ENCODE measurements at regions not wholly inside any gene's neighbourhood (a gene's known extent, or its start where the extent isn't known, plus 50 kb on each side); places are given as distances from the start of the nearest gene placed in this dataset.
"Not testable (repeated sequence)": the region's sequence is repeated elsewhere in the genome, so short reads cannot be mapped to it uniquely, and the experiment has no call there.

DNA sequence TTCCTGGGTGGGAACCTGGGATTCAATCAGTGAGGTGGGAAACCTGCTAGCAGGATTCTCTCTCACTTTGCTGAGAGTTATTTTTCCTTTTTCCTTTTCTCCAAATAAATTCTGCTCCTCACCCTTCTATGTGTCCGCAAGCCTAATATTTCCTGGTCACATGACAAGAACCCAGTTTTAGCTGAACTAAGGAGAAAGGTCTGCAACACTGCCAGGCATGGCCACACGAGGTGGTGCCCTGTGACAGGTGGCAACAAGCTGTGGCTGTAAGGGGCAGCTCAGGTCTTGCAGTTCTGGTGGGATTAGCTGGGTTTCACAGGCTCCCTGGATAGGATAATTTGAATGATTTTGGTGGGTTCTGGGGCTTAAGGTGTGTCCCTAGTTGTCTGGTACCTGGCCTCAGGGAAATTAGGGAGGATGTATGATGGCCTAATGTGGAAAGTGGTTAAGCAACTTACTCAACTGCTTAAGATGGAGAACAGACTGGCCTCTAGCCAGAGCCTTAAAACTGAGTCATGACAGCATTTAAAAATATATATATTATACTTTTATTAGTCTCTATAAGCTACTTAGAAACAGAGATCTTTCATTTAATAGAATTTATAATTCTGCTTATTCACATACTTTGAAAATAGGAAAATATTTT, 215.0 kb downstream of the IL15 start:
- no peak overlapping the region for H3K4me3 ChIP-seq (ENCODE audit: low read length)
- H3K9me3 ChIP-seq (ENCODE audit: control insufficient read depth, low read length), result peaks cover 4% of the 10 kb centered on the region
- DNase-seq (ENCODE audit: low read depth), result peak; percentile 2
- no peaks in the 10 kb centered on the region for H3K27me3 ChIP-seq (replicated peaks; ENCODE audit: control insufficient read depth, insufficient read depth, low read length)
- H3K4me1 ChIP-seq (ENCODE audit: control insufficient read depth, insufficient read depth, low read length), result peaks cover 13% of the 10 kb centered on the region
- H3K36me3 ChIP-seq (ENCODE audit: control insufficient read depth, insufficient read depth, low read length, severe bottlenecking), result no peaks in the 10 kb centered on the region
- no peak overlapping the region for H3K9ac ChIP-seq (ENCODE audit: low read length)

GRCh38 chr4:141853091-141853764, 216.8 kb downstream of the IL15 start:
- peaks cover 4% of the 10 kb centered on the region for H3K9me3 ChIP-seq (ENCODE audit: control insufficient read depth, low read length)
- H3K27me3 ChIP-seq (replicated peaks; ENCODE audit: control insufficient read depth, insufficient read depth, low read length), result no peaks in the 10 kb centered on the region
- H3K4me1 ChIP-seq (ENCODE audit: control insufficient read depth, insufficient read depth, low read length), result peaks cover 13% of the 10 kb centered on the region
- no peak overlapping the region for H3K4me3 ChIP-seq (ENCODE audit: low read length)
- H3K36me3 ChIP-seq (ENCODE audit: control insufficient read depth, insufficient read depth, low read length, severe bottlenecking), result no peaks in the 10 kb centered on the region
- no peak overlapping the region for H3K9ac ChIP-seq (ENCODE audit: low read length)
- DNase-seq (ENCODE audit: low read depth), result peak; percentile 35

- Histone ChIP-seq H3K27me3 (replicated peaks; ENCODE audit: control insufficient read depth, insufficient read depth, low read length) (no peaks in the 10 kb centered on the region), H3K9me3 (ENCODE audit: control insufficient read depth, low read length) (peaks cover 4% of the 10 kb centered on the region), H3K9ac (ENCODE audit: low read length) (no peak overlapping the region), H3K36me3 (ENCODE audit: control insufficient read depth, insufficient read depth, low read length, severe bottlenecking) (no peaks in the 10 kb centered on the region), H3K4me1 (ENCODE audit: control insufficient read depth, insufficient read depth, low read length) (no peaks in the 10 kb centered on the region), H3K4me3 (ENCODE audit: low read length) (no peak overlapping the region)
- DNase-seq (ENCODE audit: low read depth), result peak; percentile 67
These were observed 222.1 kb downstream of the IL15 start for GRCh38 chr4:141858437-141858836.

DNA sequence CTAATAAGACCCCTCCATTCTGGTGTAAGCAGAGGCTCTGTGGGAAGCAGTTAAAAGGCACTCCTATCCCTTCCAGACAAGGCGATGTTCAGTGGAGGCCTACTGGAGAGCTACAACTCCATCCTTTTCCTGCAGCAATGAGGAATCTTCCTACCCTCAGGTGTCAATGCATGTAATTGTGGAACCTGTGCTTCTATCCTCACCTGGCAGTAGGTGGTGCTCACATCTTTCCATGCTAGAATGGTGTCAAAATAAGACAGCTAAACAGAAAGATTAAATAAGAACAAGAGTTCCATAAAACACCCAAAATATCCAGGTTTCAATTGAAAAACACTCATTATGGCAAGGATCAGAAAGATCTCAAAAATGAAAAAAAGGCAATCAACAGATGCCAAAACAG, 224.6 kb downstream of the IL15 start:
- no peak overlapping the region for H3K4me3 ChIP-seq (ENCODE audit: low read length)
- H3K36me3 ChIP-seq (ENCODE audit: control insufficient read depth, insufficient read depth, low read length, severe bottlenecking), result no peaks in the 10 kb centered on the region
- DNase-seq (ENCODE audit: low read depth), result no peak
- H3K4me1 ChIP-seq (ENCODE audit: control insufficient read depth, insufficient read depth, low read length), result no peaks in the 10 kb centered on the region
- no peaks in the 10 kb centered on the region for H3K27me3 ChIP-seq (replicated peaks; ENCODE audit: control insufficient read depth, insufficient read depth, low read length)
- no peaks in the 10 kb centered on the region for H3K9me3 ChIP-seq (ENCODE audit: control insufficient read depth, low read length)
- no peak overlapping the region for H3K9ac ChIP-seq (ENCODE audit: low read length)

DNA sequence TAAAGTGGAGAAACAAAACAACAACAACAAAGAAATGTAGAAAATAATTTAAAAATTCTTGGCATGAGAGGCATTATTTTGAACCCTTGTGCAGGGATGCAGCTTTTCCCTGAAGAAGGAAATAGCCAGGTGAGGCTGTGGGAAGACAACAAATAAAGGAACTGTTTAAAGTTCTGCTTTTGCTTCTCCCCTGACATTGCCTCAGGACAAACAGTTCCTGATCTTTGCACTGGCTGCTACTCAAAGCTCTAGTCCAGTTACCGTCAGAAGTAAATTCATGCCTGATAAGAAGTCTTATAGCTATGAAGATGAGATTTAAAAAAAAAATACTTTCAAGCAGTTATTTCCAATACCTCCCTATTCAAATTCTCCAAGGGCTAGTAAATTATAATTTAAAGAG, 233.8 kb downstream of the IL15 start:
- Histone ChIP-seq H3K9me3 (ENCODE audit: control insufficient read depth, low read length) (peaks cover 17% of the 10 kb centered on the region), H3K36me3 (ENCODE audit: control insufficient read depth, insufficient read depth, low read length, severe bottlenecking) (no peaks in the 10 kb centered on the region), H3K4me1 (ENCODE audit: control insufficient read depth, insufficient read depth, low read length) (no peaks in the 10 kb centered on the region), H3K27me3 (replicated peaks; ENCODE audit: control insufficient read depth, insufficient read depth, low read length) (no peaks in the 10 kb centered on the region), H3K4me3 (ENCODE audit: low read length) (no peak overlapping the region), H3K9ac (ENCODE audit: low read length) (no peak overlapping the region)
- no peak for DNase-seq (ENCODE audit: low read depth)

DNA sequence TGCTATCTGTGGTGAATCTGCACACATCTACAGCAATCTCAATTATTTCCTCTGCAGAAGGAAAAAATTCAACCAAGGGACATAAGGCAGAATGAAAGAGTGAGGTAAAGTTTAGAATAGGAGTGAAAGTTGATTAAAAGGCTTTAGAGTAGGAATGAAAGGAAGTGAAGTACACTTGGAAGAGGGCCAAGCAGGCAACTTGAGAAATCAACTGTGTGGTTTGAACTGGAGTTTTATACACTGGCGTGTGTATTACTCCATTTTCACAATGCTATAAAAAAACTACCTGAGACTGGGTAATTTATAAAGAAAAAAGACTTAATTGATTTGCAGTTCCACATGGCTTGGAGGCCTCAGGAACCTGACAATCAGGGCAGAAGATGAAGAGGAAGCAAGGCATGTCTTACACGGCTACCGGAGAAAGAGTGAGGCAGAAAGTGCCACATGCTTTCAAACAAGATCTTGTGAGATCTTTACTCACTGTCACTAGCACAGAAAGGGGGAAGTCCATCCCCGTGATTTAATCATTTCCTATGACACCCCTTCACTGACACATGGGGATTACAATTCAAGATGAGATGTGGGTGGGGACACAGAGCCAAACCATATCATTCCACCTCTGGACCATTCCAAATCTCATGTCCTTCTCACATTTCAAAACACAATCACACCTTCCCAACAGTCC, 234.8 kb downstream of the IL15 start:
- Histone ChIP-seq H3K9ac (ENCODE audit: low read length) (no peak overlapping the region), H3K9me3 (ENCODE audit: control insufficient read depth, low read length) (peaks cover 26% of the 10 kb centered on the region), H3K4me1 (ENCODE audit: control insufficient read depth, insufficient read depth, low read length) (no peaks in the 10 kb centered on the region), H3K36me3 (ENCODE audit: control insufficient read depth, insufficient read depth, low read length, severe bottlenecking) (no peaks in the 10 kb centered on the region), H3K4me3 (ENCODE audit: low read length) (no peak overlapping the region), H3K27me3 (replicated peaks; ENCODE audit: control insufficient read depth, insufficient read depth, low read length) (no peaks in the 10 kb centered on the region)
- peak; percentile 14 for DNase-seq (ENCODE audit: low read depth)

DNA sequence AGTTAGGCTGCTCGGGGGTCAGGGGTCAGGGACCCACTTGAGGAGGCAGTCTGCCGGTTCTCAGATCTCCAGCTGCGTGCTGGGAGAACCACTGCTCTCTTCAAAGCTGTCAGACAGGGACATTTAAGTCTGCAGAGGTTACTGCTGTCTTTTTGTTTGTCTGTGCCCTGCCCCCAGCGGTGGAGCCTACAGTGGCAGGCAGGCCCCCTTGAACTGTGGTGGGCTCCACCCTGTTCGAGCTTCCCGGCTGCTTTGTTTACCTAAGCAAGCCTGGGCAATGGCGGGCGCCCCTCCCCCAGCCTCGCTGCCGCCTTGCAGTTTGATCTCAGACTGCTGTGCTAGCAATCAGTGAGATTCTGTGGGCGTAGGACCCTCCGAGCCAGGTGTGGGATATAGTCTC, 246.3 kb downstream of the IL15 start:
- H3K9me3 ChIP-seq (ENCODE audit: control insufficient read depth, low read length); DNase-seq (ENCODE audit: low read depth); H3K36me3 ChIP-seq (ENCODE audit: control insufficient read depth, insufficient read depth, low read length, severe bottlenecking); H3K4me3 ChIP-seq (ENCODE audit: low read length); H3K4me1 ChIP-seq (ENCODE audit: control insufficient read depth, insufficient read depth, low read length); H3K9ac ChIP-seq (ENCODE audit: low read length); H3K27me3 ChIP-seq (replicated peaks; ENCODE audit: control insufficient read depth, insufficient read depth, low read length): not testable (repeated sequence)

DNA sequence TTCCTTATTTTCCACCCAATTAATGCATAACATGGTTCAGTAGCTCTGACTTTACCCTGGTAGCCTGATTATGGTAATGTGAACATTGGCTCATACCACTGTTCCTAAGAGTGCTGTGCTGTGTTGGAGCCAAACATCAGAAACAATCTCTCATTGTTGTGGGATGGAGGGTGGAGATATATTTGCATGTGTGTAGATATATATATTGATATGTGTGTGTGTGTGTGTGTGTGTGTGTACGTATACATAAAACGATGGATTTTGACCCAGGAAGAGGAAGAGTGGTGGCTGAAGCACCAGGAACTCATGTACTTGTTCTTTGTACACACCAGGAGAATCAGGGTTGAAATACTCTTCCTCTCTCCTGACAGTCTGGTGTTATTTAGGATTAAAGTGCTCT, 247.7 kb downstream of the IL15 start:
- H3K27me3 ChIP-seq (replicated peaks; ENCODE audit: control insufficient read depth, insufficient read depth, low read length), result no peaks in the 10 kb centered on the region
- no peak overlapping the region for H3K9ac ChIP-seq (ENCODE audit: low read length)
- no peaks in the 10 kb centered on the region for H3K4me1 ChIP-seq (ENCODE audit: control insufficient read depth, insufficient read depth, low read length)
- H3K9me3 ChIP-seq (ENCODE audit: control insufficient read depth, low read length), result no peaks in the 10 kb centered on the region
- no peak for DNase-seq (ENCODE audit: low read depth)
- no peaks in the 10 kb centered on the region for H3K36me3 ChIP-seq (ENCODE audit: control insufficient read depth, insufficient read depth, low read length, severe bottlenecking)
- H3K4me3 ChIP-seq (ENCODE audit: low read length), result no peak overlapping the region

DNA sequence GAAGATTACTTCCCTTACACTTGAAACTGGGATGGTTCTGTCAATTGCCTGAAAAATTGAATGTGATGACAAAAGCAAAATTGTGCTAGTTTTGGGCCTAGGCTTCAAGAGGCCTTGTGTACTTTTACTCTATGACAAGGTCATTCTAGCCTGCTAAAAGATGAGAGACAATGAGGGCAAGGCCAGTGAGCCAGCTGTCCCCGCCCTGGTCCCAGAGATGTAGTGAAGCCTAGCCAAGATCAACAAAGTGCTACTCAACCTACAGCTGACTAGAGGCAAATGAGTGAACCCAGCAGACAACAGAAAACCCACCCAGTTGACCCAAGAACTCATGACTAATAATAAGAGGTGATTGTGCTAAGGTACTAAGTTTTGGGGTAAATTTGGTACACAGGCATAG, 248.7 kb downstream of the IL15 start:
- H3K36me3 ChIP-seq (ENCODE audit: control insufficient read depth, insufficient read depth, low read length, severe bottlenecking), result no peaks in the 10 kb centered on the region
- H3K27me3 ChIP-seq (replicated peaks; ENCODE audit: control insufficient read depth, insufficient read depth, low read length), result no peaks in the 10 kb centered on the region
- H3K9me3 ChIP-seq (ENCODE audit: control insufficient read depth, low read length), result no peaks in the 10 kb centered on the region
- DNase-seq (ENCODE audit: low read depth), result no peak
- no peaks in the 10 kb centered on the region for H3K4me1 ChIP-seq (ENCODE audit: control insufficient read depth, insufficient read depth, low read length)
- H3K4me3 ChIP-seq (ENCODE audit: low read length), result no peak overlapping the region
- H3K9ac ChIP-seq (ENCODE audit: low read length), result no peak overlapping the region

GRCh38 chr4:141890279-141890678, 253.9 kb downstream of the IL15 start:
- Histone ChIP-seq H3K4me3 (ENCODE audit: low read length) (no peak overlapping the region), H3K27me3 (replicated peaks; ENCODE audit: control insufficient read depth, insufficient read depth, low read length) (no peaks in the 10 kb centered on the region), H3K9me3 (ENCODE audit: control insufficient read depth, low read length) (no peaks in the 10 kb centered on the region), H3K9ac (ENCODE audit: low read length) (no peak overlapping the region), H3K36me3 (ENCODE audit: control insufficient read depth, insufficient read depth, low read length, severe bottlenecking) (no peaks in the 10 kb centered on the region), H3K4me1 (ENCODE audit: control insufficient read depth, insufficient read depth, low read length) (no peaks in the 10 kb centered on the region)
- no peak for DNase-seq (ENCODE audit: low read depth)

DNA sequence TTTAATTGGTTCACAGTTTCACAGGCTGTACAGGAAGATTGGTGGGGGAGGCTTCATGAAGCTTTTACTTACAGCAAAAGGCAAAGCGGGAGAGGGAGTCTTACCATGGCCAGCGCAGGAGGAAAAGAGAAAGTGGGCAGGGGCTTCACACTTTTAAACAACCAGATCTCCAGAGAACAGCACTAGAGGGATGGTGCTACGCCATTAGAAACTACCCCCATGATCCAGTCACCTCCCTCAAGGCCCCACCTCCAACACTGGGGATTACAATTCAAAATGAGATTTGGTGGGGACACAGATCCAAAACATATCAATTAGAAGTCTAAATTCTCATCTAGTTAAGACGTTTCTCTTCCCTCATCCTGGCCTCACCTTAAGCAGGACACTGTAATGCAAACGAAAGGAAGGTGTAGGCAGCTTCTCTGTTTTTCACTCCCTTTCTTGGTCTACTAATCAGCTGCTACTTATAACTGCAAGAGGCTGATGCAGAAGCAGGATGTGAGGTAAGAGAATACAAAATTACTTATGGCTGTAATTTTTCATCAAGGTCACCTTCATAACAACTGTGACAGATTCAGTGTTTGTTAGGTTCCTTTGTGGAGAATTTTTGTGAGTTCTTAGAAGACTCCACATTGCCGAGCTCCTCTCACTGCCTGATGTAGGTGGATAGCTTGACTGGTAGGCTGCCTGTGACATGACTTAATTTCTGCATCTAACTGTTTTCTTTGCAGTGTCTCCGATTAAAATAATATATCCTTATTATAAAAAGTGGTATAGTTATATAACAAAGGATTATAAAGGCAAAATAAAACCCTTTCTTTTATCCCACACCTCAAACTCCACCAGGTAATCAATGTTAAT, 255.1 kb downstream of the IL15 start:
- no peak for DNase-seq (ENCODE audit: low read depth)
- Histone ChIP-seq H3K9me3 (ENCODE audit: control insufficient read depth, low read length) (no peaks in the 10 kb centered on the region), H3K4me1 (ENCODE audit: control insufficient read depth, insufficient read depth, low read length) (no peaks in the 10 kb centered on the region), H3K27me3 (replicated peaks; ENCODE audit: control insufficient read depth, insufficient read depth, low read length) (no peaks in the 10 kb centered on the region), H3K4me3 (ENCODE audit: low read length) (no peak overlapping the region), H3K36me3 (ENCODE audit: control insufficient read depth, insufficient read depth, low read length, severe bottlenecking) (no peaks in the 10 kb centered on the region), H3K9ac (ENCODE audit: low read length) (no peak overlapping the region)

Measured in adipocyte (in vitro differentiated cells).